Uterus (tissue), 3 donors: ENCODE measurements at regions not wholly inside any gene's neighbourhood (a gene's known extent, or its start where the extent isn't known, plus 50 kb on each side); places are given as distances from the start of the nearest gene placed in this dataset.

Experiments used
- DNase-seq, 2 donors: peaks; one replicate each; pipeline ENCODE4 v3.0.0-alpha.2; 2019 to 2020
- H3K27ac ChIP-seq, 2 donors: fragments of 200-600 bp; sonication (generic); 1 replicate in 1 of 2; 2 replicates in 1 of 2; pipeline ENCODE4 v1.5.1; 2016 to 2018
- H3K27me3 ChIP-seq, 2 donors: fragments of 200-600 bp; sonication (generic); one replicate each; pipeline ENCODE4 v1.5.1; 2018 to 2019; ENCODE audit warnings: control low read depth in 1 of 2
- H3K36me3 ChIP-seq, 2 donors: fragments of 200-600 bp; sonication (generic); one replicate each; pipeline ENCODE4 v1.5.1; 2019; ENCODE audit warnings: control low read depth in 1 of 2
- H3K4me1 ChIP-seq, 2 donors: fragments of 200-600 bp; sonication (generic); one replicate each; pipeline ENCODE4 v1.5.1; 2018 to 2019; ENCODE audit warnings: control low read depth in 1 of 2
- H3K4me3 ChIP-seq, 2 donors: fragments of 200-600 bp; sonication (generic); 1 replicate in 1 of 2; 2 replicates in 1 of 2; pipeline ENCODE4 v1.5.1; 2018 to 2019; ENCODE audit warnings: mild to moderate bottlenecking in 1 of 2
- H3K9me3 ChIP-seq, 2 donors: fragments of 200-600 bp; sonication (generic); one replicate each; pipeline ENCODE4 v1.5.1; 2019; ENCODE audit warnings: control low read depth in 1 of 2
- POLR2A ChIP-seq, 2 donors: fragments of 450-650 bp; IDR thresholded peaks; one replicate each; pipeline ENCODE4 v1.6.1; 2016; ENCODE audit warnings: antibody characterized with exemption in 2 of 2, mild to moderate bottlenecking in 1 of 2, moderate library complexity in 1 of 2
- intact Hi-C: fragments of 100-400 bp; cut with DNase I; formaldehyde crosslinking; loops from one replicate; pipeline ENCODE4 v1.15.1; 2023; ENCODE audit warnings: low total_unique reads
- TF ChIP-seq, protein P1 (sequence below), 4 experiments: fragments of 200-600 bp in 2 of 4; fragments of 450-650 bp in 2 of 4; sonication (generic) in 2 of 4; IDR thresholded peaks; one replicate each; pipeline ENCODE4 v1.5.1; 2016 to 2019; ENCODE audit warnings: antibody characterized with exemption in 4 of 4, mild to moderate bottlenecking in 2 of 4, moderate library complexity in 1 of 4
- donor health status: DM: yes; HTN: yes; CAD: no.

DNA sequence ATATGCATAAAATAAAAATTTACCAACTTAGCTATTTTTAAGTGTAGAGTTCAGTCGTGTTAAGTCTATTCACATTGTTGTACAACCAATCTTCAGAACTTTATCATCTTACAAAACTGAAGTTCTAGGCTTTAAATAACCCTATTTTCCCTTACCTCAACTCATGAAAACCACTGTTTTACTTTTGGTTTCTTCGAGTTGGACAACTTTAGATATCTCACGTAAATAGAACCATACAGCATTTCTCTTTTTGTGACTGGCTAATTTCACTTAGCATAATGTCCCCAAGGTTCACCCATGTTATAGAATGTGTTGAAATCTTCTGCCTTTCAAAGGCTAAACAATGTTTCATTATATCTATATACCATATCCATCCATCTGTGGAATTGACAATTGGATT, 819.0 kb upstream of the ADGRL4 start:
- Histone ChIP-seq H3K27me3 (no peaks in the 10 kb centered on the region), H3K36me3 (no peaks in the 10 kb centered on the region), H3K27ac (no peak overlapping the region), H3K4me3 (no peak overlapping the region), H3K9me3 (no peaks in the 10 kb centered on the region), H3K4me1 (no peaks in the 10 kb centered on the region)
- TF ChIP-seq POLR2A (IDR thresholded peaks at IDR 0.05), result no peak
- TF ChIP-seq, protein P1, sequence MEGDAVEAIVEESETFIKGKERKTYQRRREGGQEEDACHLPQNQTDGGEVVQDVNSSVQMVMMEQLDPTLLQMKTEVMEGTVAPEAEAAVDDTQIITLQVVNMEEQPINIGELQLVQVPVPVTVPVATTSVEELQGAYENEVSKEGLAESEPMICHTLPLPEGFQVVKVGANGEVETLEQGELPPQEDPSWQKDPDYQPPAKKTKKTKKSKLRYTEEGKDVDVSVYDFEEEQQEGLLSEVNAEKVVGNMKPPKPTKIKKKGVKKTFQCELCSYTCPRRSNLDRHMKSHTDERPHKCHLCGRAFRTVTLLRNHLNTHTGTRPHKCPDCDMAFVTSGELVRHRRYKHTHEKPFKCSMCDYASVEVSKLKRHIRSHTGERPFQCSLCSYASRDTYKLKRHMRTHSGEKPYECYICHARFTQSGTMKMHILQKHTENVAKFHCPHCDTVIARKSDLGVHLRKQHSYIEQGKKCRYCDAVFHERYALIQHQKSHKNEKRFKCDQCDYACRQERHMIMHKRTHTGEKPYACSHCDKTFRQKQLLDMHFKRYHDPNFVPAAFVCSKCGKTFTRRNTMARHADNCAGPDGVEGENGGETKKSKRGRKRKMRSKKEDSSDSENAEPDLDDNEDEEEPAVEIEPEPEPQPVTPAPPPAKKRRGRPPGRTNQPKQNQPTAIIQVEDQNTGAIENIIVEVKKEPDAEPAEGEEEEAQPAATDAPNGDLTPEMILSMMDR (IDR thresholded peaks at IDR 0.05), result no peak
- DNase-seq, result no peak
- intact Hi-C loops, result no loop called here

DNA sequence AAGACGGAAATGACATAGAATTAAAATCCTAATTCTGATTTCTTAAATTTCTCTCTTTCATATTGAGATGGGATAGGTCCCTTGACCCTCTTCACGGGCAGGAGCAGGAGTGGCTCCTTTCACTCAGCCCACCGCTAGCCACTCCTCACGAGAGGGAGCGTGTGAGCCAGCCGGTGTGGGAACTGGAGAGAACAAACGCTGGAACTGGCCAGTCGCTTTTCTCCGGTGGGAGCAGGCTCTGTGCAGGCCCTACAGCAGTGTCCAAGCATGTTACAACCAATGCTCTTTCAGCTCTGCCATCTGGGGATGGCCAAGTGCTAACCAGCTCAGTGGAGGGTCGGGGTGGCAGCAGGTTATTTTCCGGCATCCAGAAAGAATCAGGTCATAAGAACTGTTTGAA, 815.5 kb upstream of the ADGRL4 start:
- no peaks in the 10 kb centered on the region for H3K9me3 ChIP-seq
- no peaks in the 10 kb centered on the region for H3K36me3 ChIP-seq
- no peak for DNase-seq
- no peaks in the 10 kb centered on the region for H3K27me3 ChIP-seq
- H3K4me3 ChIP-seq, result no peak overlapping the region
- no peaks in the 10 kb centered on the region for H3K4me1 ChIP-seq
- intact Hi-C loops, result no loop called here
- TF ChIP-seq, protein P1 (IDR thresholded peaks at IDR 0.05), result no peak
- no peak for TF ChIP-seq POLR2A (IDR thresholded peaks at IDR 0.05)
- no peak overlapping the region for H3K27ac ChIP-seq

DNA sequence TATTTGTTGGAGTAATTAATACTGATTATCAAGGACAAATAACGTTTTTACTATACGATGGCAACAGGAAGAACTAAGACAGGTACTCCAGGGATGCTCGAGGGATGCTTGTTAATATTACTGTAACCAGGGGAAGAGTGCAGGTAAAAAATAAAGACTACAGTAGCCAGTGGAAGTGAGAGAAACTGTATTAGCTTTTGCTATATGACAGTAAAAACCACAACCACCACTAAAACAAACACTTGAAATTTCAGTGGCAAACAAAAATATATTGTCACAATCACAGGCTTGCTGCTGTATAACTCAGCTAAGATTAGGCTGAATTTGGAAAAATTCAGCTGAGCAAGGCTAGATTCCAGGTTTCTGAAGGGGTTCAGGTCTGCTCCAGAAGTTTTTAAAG, 812.6 kb upstream of the ADGRL4 start:
- Histone ChIP-seq H3K9me3 (no peaks in the 10 kb centered on the region), H3K27me3 (no peaks in the 10 kb centered on the region), H3K27ac (no peak overlapping the region), H3K4me3 (no peak overlapping the region), H3K4me1 (no peaks in the 10 kb centered on the region), H3K36me3 (no peaks in the 10 kb centered on the region)
- TF ChIP-seq, protein P1 (IDR thresholded peaks at IDR 0.05), result no peak
- TF ChIP-seq POLR2A (IDR thresholded peaks at IDR 0.05), result no peak
- DNase-seq, result no peak
- intact Hi-C loops, result no loop called here

DNA sequence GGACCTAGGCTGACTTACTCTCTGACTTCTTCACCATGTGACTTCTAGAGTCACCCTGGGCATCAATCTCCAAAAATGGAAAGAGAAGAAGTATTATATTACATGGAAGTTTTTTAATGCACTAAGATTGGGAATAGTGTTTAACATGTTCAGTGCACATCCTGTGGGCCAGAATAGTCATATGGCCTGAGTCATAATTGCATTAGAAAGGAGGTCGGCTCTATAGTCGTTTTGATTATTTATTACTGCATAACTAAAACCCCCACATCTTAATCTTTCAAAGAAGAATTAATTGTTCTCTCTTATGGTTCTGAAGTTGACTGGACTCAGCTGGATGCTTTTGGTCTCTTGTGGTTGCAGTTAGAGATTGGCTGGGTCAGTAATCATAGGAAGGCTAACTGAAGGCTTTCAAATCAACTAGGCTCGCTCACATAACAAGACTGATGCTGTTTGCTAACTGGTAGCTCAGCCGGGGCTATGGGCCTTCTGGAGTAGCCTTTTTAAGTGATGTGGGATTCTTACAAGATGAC, 810.6 kb upstream of the ADGRL4 start:
- intact Hi-C loops, result no loop called here
- no peaks in the 10 kb centered on the region for H3K36me3 ChIP-seq
- no peak overlapping the region for H3K4me3 ChIP-seq
- no peak for DNase-seq
- no peak for TF ChIP-seq POLR2A (IDR thresholded peaks at IDR 0.05)
- TF ChIP-seq, protein P1 (IDR thresholded peaks at IDR 0.05), result no peak
- no peaks in the 10 kb centered on the region for H3K4me1 ChIP-seq
- no peaks in the 10 kb centered on the region for H3K27me3 ChIP-seq
- no peak overlapping the region for H3K27ac ChIP-seq
- H3K9me3 ChIP-seq, result no peaks in the 10 kb centered on the region

DNA sequence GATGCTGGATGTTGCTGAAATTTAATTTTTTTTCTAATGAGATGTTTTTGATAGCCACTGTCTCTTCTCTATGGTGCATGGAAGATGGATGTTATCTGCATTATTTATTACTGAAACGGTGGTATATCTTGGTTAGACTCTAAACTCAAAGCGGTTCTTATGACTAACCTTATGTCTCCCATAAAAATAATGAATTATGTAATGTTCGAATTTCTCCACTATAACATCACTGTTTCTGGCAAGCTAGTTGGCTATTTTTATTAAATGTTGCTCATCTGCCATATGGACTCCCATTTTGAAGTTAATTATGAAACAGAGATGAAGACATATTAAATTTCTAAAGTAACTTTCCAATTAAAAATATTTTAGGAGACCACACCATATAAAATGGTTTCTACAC, 808.6 kb upstream of the ADGRL4 start:
- no peaks in the 10 kb centered on the region for H3K36me3 ChIP-seq

More for the DNA sequence above, 808.6 kb upstream of the ADGRL4 start:
- TF ChIP-seq, protein P1 (IDR thresholded peaks at IDR 0.05), result no peak
- no peak for TF ChIP-seq POLR2A (IDR thresholded peaks at IDR 0.05)
- H3K4me3 ChIP-seq, result no peak overlapping the region
- intact Hi-C loops, result no loop called here
- H3K4me1 ChIP-seq, result no peaks in the 10 kb centered on the region
- no peak overlapping the region for H3K27ac ChIP-seq
- H3K27me3 ChIP-seq, result no peaks in the 10 kb centered on the region
- no peaks in the 10 kb centered on the region for H3K9me3 ChIP-seq
- DNase-seq, result no peak
